GM18867 (cell line): ENCODE measurements at regions not wholly inside any gene's neighbourhood (a gene's known extent, or its start where the extent isn't known, plus 50 kb on each side); places are given as distances from the start of the nearest gene placed in this dataset.

ENCODE experiments used
- ATAC-seq: cut with Tn5 transposase; IDR thresholded peaks from one replicate; pipeline ENCODE4 v1.9.1; 2021; ENCODE audit warnings: mild to moderate bottlenecking, moderate library complexity; ENCODE audit not compliant: unreplicated experiment

DNA sequence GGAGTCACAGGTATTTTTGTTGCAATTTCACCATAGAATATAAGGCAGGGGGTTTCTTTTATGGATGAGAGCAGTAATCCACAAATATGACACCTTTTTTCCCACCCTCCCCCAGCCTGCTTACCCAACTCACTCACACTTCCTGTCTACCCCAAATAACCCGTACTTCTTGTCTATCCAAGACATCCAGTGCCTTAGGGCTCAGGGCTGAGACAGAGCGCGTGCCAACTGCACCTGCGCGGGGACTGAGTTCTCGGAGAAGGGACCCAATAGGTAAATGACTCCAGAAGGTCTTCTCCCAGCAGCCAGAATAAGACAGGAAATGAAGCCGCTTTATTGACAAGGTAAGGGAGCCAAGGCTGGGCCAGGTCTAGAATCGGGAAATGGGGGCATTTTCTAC is 369.1 kb downstream of the SIPA1L2 start:
- ATAC-seq = no peak

DNA sequence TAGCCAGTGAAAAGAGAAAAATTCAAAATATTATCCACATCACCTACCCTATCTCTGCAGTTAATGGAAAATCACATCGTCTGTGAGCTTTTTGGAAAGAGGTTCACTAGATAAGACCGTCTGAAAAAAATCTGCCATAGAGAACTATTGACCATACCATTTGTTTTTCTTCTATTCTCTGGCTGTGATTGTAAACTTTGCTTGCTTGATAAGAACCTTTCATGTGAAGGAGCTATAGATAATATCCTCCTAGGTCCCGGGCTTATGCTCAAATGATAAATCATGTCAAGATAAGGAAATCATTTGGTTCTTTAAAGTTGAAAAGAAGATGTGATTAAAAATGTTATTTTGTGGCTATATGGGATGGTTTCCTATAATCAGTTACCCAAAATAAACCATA is 369.9 kb downstream of the SIPA1L2 start:
- no peak for ATAC-seq

GRCh38 chr1:232259333-232259732 is 370.6 kb downstream of the SIPA1L2 start:
- no peak for ATAC-seq

GRCh38 chr1:232252546-232253118 is 377.3 kb downstream of the SIPA1L2 start:
- no peak for ATAC-seq

GRCh38 chr1:232250838-232251237 is 379.1 kb downstream of the SIPA1L2 start:
- no peak for ATAC-seq

- ATAC-seq = no peak
Observed at GRCh38 chr1:232249861-232250777, 379.8 kb downstream of the SIPA1L2 start.

GRCh38 chr1:232249339-232249738 is 380.6 kb downstream of the SIPA1L2 start:
- ATAC-seq = no peak

GRCh38 chr1:232248276-232248820 is 381.6 kb downstream of the SIPA1L2 start:
- ATAC-seq = no peak

DNA sequence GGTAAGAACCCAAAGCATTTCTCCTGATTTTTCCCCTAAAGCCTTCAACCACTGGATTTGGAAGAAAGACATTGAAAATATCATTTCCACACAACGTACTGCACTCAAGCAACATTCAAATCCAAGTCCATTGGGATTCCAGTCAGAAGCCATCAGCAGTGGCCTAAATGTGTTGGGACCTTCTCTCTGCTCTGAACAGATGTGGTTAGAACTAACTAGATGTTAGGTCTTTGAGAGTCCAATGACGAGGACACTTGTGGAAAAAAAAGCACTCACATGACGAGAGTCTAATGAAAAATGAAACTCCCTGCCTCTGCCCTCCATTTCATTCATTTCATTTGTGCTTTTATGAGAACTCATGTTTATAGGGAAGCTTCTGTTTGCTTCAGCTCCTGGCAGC is 382.3 kb downstream of the SIPA1L2 start:
- no peak for ATAC-seq

- ATAC-seq = no peak
Observed at GRCh38 chr1:232244426-232244825, 385.5 kb downstream of the SIPA1L2 start.

DNA sequence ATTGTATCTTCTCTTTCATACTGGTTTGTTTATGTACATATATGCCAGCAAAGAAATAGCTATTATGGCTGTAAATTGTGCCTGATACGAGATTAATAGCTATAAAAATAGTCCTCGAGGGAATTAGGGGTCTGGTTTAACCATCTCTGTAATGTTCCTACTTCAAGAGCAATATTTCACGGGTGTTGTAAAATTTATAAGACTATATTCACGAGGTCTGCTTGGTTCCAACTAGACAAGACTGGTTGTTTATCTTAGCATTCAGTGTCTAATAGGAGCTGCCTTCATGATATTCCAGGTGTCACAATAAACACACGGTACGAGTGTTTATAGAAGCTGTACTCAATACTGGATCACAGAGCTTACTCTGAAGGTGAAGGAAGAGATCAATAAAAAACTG is 389.9 kb downstream of the SIPA1L2 start:
- no peak for ATAC-seq

GRCh38 chr1:232239522-232239921 is 390.4 kb downstream of the SIPA1L2 start:
- ATAC-seq = no peak

DNA sequence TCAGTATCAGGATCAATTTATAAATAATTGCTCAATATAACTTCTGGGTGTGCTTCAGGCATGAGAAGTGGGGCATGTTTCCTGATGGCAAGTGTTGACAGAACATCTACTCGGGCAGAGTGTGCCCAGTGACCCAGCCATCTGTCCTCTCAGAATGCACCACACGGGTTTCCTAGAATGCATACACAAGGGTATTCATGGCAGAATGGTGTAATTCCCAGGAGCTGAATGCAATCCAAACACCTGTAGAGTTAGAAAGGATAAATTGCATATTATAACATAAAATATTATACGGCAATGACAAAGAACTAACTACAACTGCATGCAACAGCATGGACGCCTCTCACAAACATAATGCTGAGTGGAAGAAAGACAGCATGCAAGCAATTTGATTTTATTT is 391.9 kb downstream of the SIPA1L2 start:
- ATAC-seq = no peak

DNA sequence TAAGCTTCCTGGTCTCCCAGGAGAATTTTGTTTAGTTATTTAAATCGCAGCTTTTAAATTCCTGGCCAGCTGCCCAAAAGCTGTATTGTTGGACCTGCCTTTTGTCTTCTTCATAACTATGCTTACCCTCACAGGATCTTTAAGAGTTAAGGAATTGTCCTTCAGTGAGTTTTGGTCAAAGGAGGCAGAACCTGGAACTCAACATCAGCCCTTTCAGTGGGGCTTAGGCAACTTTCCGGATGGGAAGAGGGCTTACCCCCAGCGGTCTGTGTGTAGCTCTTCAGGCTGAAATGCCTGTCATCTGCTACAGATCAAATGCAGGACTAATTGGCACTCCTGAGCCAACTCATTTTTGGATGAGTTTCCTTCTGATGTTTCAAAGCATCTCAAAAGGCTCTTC is 402.6 kb downstream of the SIPA1L2 start:
- no peak for ATAC-seq

- ATAC-seq = no peak
Observed at GRCh38 chr1:232226197-232226712, 403.7 kb downstream of the SIPA1L2 start.

- ATAC-seq = no peak
Observed at GRCh38 chr1:232225336-232226131, 404.4 kb downstream of the SIPA1L2 start.

GRCh38 chr1:232223887-232224286 is 406.0 kb downstream of the SIPA1L2 start:
- no peak for ATAC-seq

DNA sequence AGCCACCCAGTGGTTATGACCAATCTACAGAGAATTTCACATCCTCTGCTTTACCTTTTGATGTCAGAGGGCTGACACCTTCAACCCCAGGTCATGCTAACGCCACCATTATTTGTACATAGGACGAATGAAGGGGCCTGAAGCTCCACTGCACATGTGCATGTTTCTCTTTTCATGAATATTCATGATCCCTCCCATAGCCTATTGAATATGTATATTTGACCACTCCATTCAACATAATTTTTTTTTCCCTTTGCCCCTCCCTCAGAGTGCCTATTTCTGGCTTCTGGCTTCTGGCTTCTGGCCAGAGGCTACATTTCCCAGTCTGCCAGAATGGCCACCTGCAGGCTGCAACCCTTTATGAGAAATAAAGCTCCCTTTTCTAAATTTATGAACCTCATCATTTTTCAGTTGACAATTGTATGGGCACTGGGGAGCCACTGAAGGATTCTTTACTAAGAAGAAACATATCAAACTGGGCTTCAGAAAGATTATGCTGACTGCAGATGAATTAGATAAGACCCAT is 406.7 kb downstream of the SIPA1L2 start:
- ATAC-seq = no peak

DNA sequence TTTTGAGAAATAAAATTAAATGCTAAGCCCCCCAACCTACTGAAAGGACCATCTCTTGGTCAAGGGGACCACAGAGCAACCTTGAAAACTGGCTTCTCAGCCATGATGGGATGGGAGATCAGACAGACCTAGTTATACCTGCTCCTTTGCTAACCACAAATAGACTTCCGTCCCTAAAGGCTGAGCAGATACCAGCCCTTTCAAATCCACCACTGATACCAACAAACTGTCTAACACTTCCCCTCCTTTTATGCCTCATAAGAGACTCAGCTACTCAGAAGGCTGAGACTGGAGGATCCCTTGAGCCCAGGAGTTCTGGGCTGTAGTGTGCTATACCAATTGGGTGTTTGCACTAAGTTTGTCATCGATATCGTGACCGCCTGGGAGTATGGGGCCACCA is 407.3 kb downstream of the SIPA1L2 start:
- no peak for ATAC-seq

- no peak for ATAC-seq
Observed at GRCh38 chr1:232221802-232222499, 408.0 kb downstream of the SIPA1L2 start.
